Naive thymus-derived CD4-positive, alpha-beta T cell (primary cell): ENCODE measurements at regions not wholly inside any gene's neighbourhood (a gene's known extent, or its start where the extent isn't known, plus 50 kb on each side); places are given as distances from the start of the nearest gene placed in this dataset.

Source experiments
- ATAC-seq: fragments of 150-1000 bp; cut with Tn5 transposase; 2 replicates; pipeline ENCODE4 v1.10.0; 2021; ENCODE audit warnings: mild to moderate bottlenecking, moderate library complexity
- CTCF ChIA-PET: fragments of 350-600 bp; sonication (Branson Sonifier 250); formaldehyde crosslinking; loops from one replicate; lab custom pipeline; 2021; ENCODE audit warnings: antibody characterized with exemption; lab: Charles Lee
- POLR2A ChIA-PET: fragments of 350-600 bp; sonication (Branson Sonifier 250); formaldehyde crosslinking; loops from one replicate; lab custom pipeline; 2021; ENCODE audit warnings: antibody characterized with exemption, inconsistent platforms; lab: Charles Lee
- DNase-seq, 9 donors: peaks; one replicate each; pipeline versions ENCODE4 v3.0.0 to v3.0.0-alpha.2; 2020 to 2022; ENCODE audit warnings: mixed read lengths in 1 of 9
- H3K27ac ChIP-seq: one replicate; pipeline ENCODE4 v1.7.0; 2013; ENCODE audit warnings: mild to moderate bottlenecking, low read depth, low read length, moderate library complexity
- H3K27me3 ChIP-seq, 2 donors: one replicate each; pipeline ENCODE4 v1.7.0; 2013; ENCODE audit warnings: low read length in 2 of 2, mild to moderate bottlenecking in 2 of 2, moderate library complexity in 2 of 2; ENCODE audit not compliant: control insufficient read depth in 2 of 2, insufficient read depth in 2 of 2
- H3K36me3 ChIP-seq, 3 experiments: 1 replicate in 2 of 3; 2 replicates in 1 of 3; pipeline ENCODE4 v1.7.0; 2013; ENCODE audit warnings: low read length in 3 of 3, mild to moderate bottlenecking in 3 of 3, moderate library complexity in 1 of 3; ENCODE audit not compliant: insufficient read depth in 3 of 3, control insufficient read depth in 2 of 3
- H3K4me1 ChIP-seq, 2 donors: one replicate each; pipeline ENCODE4 v1.7.0; 2013; ENCODE audit warnings: low read length in 2 of 2, mild to moderate bottlenecking in 2 of 2, moderate library complexity in 1 of 2; ENCODE audit not compliant: control insufficient read depth in 2 of 2, insufficient read depth in 2 of 2
- H3K4me3 ChIP-seq: 2 replicates; pipeline ENCODE4 v1.7.0; 2013; ENCODE audit warnings: mild to moderate bottlenecking, low read length
- H3K9me3 ChIP-seq, 3 experiments: 1 replicate in 2 of 3; 2 replicates in 1 of 3; pipeline ENCODE4 v1.7.0; 2013; ENCODE audit warnings: low read length in 3 of 3; ENCODE audit not compliant: control insufficient read depth in 2 of 3
- H3K27ac Mint-ChIP-seq, 9 donors: one replicate each; pipeline ENCODE4 v1.8.0; 2020 to 2022; ENCODE audit warnings: mixed read lengths in 9 of 9, mild to moderate bottlenecking in 8 of 9, moderate library complexity in 5 of 9, inconsistent platforms in 2 of 9
- H3K27me3 Mint-ChIP-seq, 5 donors: one replicate each; pipeline ENCODE4 v1.8.0; 2021 to 2022; ENCODE audit warnings: mixed read lengths in 5 of 5, mild to moderate bottlenecking in 1 of 5
- H3K36me3 Mint-ChIP-seq, 5 donors: one replicate each; pipeline ENCODE4 v1.8.0; 2020 to 2022; ENCODE audit warnings: mixed read lengths in 5 of 5, mild to moderate bottlenecking in 3 of 5, inconsistent platforms in 1 of 5
- H3K4me1 Mint-ChIP-seq, 7 donors: one replicate each; pipeline ENCODE4 v1.8.0; 2020 to 2022; ENCODE audit warnings: mixed read lengths in 7 of 7, mild to moderate bottlenecking in 3 of 7, inconsistent platforms in 1 of 7
- H3K4me3 Mint-ChIP-seq, 10 donors: one replicate each; pipeline ENCODE4 v1.8.0; 2020 to 2022; ENCODE audit warnings: mild to moderate bottlenecking in 10 of 10, mixed read lengths in 10 of 10, moderate library complexity in 6 of 10, inconsistent platforms in 2 of 10
- H3K9me3 Mint-ChIP-seq, 11 donors: one replicate each; pipeline ENCODE4 v1.8.0; 2020 to 2022; ENCODE audit warnings: mixed read lengths in 11 of 11, mild to moderate bottlenecking in 4 of 11, inconsistent platforms in 1 of 11, moderate library complexity in 1 of 11
- intact Hi-C, 2 donors: fragments of 100-400 bp; cut with micrococcal nuclease; formaldehyde crosslinking; loops; one replicate each; pipeline ENCODE4 v1.15.1; 2023

DNA sequence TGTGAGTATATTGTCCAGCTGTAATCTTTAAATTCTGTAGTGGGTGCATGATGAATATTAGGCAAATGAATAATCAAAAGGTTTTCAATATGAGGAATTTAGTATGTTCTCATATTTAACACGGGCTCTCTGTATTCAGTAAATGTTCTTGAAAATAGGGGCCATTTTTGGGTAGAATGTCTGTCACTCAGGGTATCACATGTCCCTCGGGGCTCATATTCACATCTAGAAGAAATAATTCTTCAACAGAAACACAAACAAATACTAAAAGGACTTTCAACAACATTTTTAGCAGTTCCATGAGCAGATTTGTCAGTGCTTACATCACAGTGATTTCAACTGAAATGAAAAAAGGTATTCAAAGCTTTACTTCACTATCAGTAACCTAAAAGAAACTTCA lies 1388.4 kb upstream of the MIR17HG start:
- ChIA-PET CTCF (no interaction called here), POLR2A (no interaction called here)
- Mint-ChIP-seq H3K36me3 (no peaks in the 10 kb centered on the region), H3K27ac (no peak overlapping the region), H3K4me1 (no peaks in the 10 kb centered on the region), H3K9me3 (peaks cover 0 to 12% (median 4%) of the 10 kb centered on the region in 11 donors), H3K4me3 (no peak overlapping the region), H3K27me3 (no peaks in the 10 kb centered on the region)
- Histone ChIP-seq H3K9me3 (no peaks in the 10 kb centered on the region), H3K36me3 (no peaks in the 10 kb centered on the region), H3K27ac (no peak overlapping the region), H3K27me3 (no peaks in the 10 kb centered on the region), H3K4me1 (no peaks in the 10 kb centered on the region), H3K4me3 (no peak overlapping the region)
- no peak for DNase-seq
- ATAC-seq: no peak
- intact Hi-C loops: no loop called here

DNA sequence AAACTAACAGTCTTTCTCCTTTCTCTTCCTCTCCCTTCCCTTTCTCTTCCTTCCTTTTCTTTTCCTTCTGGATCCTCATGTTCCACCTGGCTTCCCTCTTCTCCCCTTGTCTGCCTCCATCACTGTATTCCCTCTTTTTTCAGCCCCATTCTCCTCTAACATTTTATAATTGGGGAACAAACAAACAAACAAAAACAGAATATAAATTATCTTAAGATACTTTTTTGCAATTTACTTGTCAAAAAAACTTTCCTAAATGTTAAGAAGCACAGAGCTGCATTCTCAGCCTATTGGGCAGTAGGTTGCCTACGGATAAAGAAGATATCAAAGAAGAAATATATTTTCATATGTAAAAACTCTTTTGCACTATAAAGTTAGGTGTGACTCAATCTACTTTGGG lies 1382.2 kb upstream of the MIR17HG start:
- no peaks in the 10 kb centered on the region for H3K4me1 ChIP-seq
- CTCF ChIA-PET: no interaction called here
- H3K36me3 ChIP-seq: no peaks in the 10 kb centered on the region
- H3K27me3 Mint-ChIP-seq: no peaks in the 10 kb centered on the region
- H3K4me3 ChIP-seq: no peak overlapping the region
- DNase-seq (no peak), ATAC-seq (no peak)
- no peak overlapping the region for H3K27ac ChIP-seq
- H3K9me3 ChIP-seq: peaks cover 0 to 3% (median 0%) of the 10 kb centered on the region in 3 experiments
- intact Hi-C loops: no loop called here
- no peaks in the 10 kb centered on the region for H3K36me3 Mint-ChIP-seq
- H3K9me3 Mint-ChIP-seq: peaks cover 0 to 12% (median 7%) of the 10 kb centered on the region in 11 donors
- H3K27me3 ChIP-seq: no peaks in the 10 kb centered on the region
- no peak overlapping the region for H3K27ac Mint-ChIP-seq
- POLR2A ChIA-PET: no interaction called here
- H3K4me3 Mint-ChIP-seq: no peak overlapping the region
- H3K4me1 Mint-ChIP-seq: no peaks in the 10 kb centered on the region

DNA sequence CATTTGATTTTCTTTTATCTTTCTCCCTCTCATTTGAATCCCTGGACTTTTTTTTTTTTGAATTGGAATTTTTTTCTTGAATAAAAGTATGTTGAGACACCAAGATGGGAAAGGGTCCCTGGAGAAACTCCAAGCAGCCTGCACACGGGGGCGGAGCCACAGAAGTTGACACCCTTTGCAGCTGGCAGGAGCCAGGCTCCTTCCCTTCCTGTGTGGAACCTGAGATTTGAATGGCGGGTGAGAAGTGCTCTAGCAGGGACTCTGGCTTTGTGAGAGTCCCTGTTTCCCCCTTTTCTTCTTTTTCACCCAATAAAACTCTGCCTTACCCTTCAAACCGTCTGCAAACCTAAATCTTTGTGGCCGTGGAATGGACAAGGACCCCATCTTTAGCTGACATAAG lies 1381.0 kb upstream of the MIR17HG start:
- Mint-ChIP-seq H3K27ac (no peak overlapping the region), H3K27me3 (no peaks in the 10 kb centered on the region), H3K9me3 (peaks cover 4 to 17% (median 7%) of the 10 kb centered on the region in 11 donors), H3K36me3 (no peaks in the 10 kb centered on the region), H3K4me3 (no peak overlapping the region), H3K4me1 (no peaks in the 10 kb centered on the region)
- Histone ChIP-seq H3K27ac (no peak overlapping the region), H3K27me3 (no peaks in the 10 kb centered on the region), H3K4me3 (no peak overlapping the region), H3K4me1 (no peaks in the 10 kb centered on the region), H3K36me3 (no peaks in the 10 kb centered on the region), H3K9me3 (peaks cover 0 to 3% (median 0%) of the 10 kb centered on the region in 3 experiments)
- POLR2A ChIA-PET: no interaction called here
- ATAC-seq (no peak), DNase-seq (no peak)
- intact Hi-C loops: no loop called here
- CTCF ChIA-PET: no interaction called here

DNA sequence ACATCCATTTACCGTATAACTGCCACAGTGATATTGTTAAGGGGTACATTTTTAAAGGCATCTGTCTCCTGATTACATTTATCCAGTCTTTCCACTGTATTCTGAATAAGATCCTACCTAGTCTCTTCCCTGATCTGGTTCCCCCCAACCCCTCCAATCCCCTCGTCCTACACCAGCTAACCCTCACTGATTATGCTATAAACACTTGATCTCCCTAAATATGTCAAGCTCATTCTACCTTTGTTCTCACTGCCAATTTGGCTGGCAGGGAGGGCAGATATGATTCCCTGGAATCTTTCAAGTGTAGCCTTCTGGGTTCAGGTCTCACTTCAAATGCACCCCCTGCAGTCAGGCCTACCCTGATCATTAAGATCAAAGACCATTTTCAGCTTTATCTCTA lies 1379.8 kb upstream of the MIR17HG start:
- H3K36me3 Mint-ChIP-seq: no peaks in the 10 kb centered on the region

DNA sequence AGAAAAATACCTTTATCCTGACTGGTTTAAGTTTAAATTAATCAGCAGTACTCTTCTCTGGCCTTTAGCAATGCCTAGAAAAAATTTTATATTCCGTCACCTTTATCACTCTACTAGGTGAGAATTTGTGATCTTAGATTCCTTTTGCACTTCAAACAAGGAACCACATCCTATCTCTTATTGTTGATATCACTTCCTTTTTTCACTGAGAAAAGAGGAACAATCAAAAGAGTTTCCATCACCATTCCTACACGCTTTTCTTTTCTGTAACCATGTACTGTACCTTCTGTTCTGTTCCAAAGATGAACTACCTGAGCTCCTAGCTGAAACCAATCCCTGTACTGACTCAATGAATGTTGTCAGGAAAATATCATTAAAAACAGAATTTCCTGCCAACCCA lies 1379.0 kb upstream of the MIR17HG start:
- no peaks in the 10 kb centered on the region for H3K4me1 Mint-ChIP-seq
- no peak for ATAC-seq
- ChIA-PET POLR2A (no interaction called here), CTCF (no interaction called here)
- Histone ChIP-seq H3K27me3 (no peaks in the 10 kb centered on the region), H3K4me1 (no peaks in the 10 kb centered on the region), H3K9me3 (peaks cover 0 to 3% (median 0%) of the 10 kb centered on the region in 3 experiments), H3K4me3 (no peak overlapping the region), H3K27ac (no peak overlapping the region), H3K36me3 (no peaks in the 10 kb centered on the region)
- H3K27ac Mint-ChIP-seq: no peak overlapping the region
- no peak overlapping the region for H3K4me3 Mint-ChIP-seq
- H3K36me3 Mint-ChIP-seq: no peaks in the 10 kb centered on the region
- H3K9me3 Mint-ChIP-seq: peaks cover 4 to 17% (median 7%) of the 10 kb centered on the region in 11 donors
- DNase-seq: no peak
- intact Hi-C loops: no loop called here
- H3K27me3 Mint-ChIP-seq: no peaks in the 10 kb centered on the region

More for the DNA sequence above, 1379.8 kb upstream of the MIR17HG start:
- Histone ChIP-seq H3K36me3 (no peaks in the 10 kb centered on the region), H3K9me3 (peaks cover 0 to 3% (median 0%) of the 10 kb centered on the region in 3 experiments), H3K4me1 (no peaks in the 10 kb centered on the region), H3K27ac (no peak overlapping the region), H3K4me3 (no peak overlapping the region), H3K27me3 (no peaks in the 10 kb centered on the region)
- Mint-ChIP-seq H3K27me3 (no peaks in the 10 kb centered on the region), H3K27ac (no peak overlapping the region), H3K4me3 (no peak overlapping the region), H3K4me1 (no peaks in the 10 kb centered on the region), H3K9me3 (peaks cover 4 to 17% (median 7%) of the 10 kb centered on the region in 11 donors)
- POLR2A ChIA-PET: no interaction called here
- CTCF ChIA-PET: no interaction called here
- intact Hi-C loops: no loop called here
- ATAC-seq: no peak
- DNase-seq: no peak

DNA sequence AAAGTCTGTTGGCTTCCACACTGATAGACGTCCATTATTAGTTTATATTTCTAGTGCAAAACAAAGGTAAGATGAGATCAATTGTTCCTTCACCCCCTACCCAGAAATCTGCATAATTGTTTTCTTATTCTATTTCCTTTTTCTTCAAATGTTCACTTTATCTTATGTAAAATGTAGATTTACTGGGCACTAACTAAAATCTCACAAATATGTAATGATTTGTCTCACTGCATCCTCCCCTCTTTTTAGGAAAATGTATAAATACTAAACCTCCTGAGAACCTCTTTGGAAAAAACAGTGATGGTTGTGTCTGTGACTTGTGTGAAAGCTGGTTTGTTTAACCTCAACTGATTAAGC lies 1377.2 kb upstream of the MIR17HG start:
- ChIA-PET CTCF (no interaction called here), POLR2A (no interaction called here)
- Histone ChIP-seq H3K4me3 (no peak overlapping the region), H3K27me3 (no peaks in the 10 kb centered on the region), H3K4me1 (no peaks in the 10 kb centered on the region), H3K36me3 (no peaks in the 10 kb centered on the region), H3K9me3 (no peaks in the 10 kb centered on the region), H3K27ac (no peak overlapping the region)
- no peak for ATAC-seq
- H3K4me3 Mint-ChIP-seq: no peak overlapping the region
- H3K36me3 Mint-ChIP-seq: no peaks in the 10 kb centered on the region
- H3K4me1 Mint-ChIP-seq: no peaks in the 10 kb centered on the region
- no peak overlapping the region for H3K27ac Mint-ChIP-seq
- H3K27me3 Mint-ChIP-seq: no peaks in the 10 kb centered on the region
- H3K9me3 Mint-ChIP-seq: peaks cover 2 to 15% (median 7%) of the 10 kb centered on the region in 11 donors
- intact Hi-C loops: no loop called here
- DNase-seq: no peak

DNA sequence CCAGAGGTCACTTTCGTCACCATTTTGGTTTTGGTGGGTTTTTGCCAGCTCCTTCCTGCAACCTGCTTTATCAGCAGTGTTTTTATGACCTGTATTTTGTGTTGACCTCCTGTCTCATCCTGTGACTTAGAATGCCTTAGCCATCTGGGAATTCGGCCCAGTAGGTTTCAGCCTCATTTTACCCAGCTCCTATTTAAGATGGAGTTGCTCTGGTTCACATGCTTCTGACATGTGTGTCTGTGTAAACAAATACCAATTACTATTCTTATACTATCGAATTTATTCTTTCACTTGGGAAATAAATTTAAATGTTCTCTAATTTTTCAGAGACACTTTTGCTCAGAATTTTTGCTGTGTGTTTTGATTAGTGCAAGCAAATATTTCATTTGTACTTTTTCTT lies 1370.3 kb upstream of the MIR17HG start:
- DNase-seq (no peak), ATAC-seq (no peak)
- H3K27me3 ChIP-seq: no peaks in the 10 kb centered on the region
- no peak overlapping the region for H3K4me3 ChIP-seq
- Mint-ChIP-seq H3K9me3 (peaks cover 0 to 11% (median 0%) of the 10 kb centered on the region in 11 donors), H3K27ac (no peak overlapping the region), H3K4me1 (no peaks in the 10 kb centered on the region), H3K36me3 (no peaks in the 10 kb centered on the region), H3K4me3 (no peak overlapping the region), H3K27me3 (no peaks in the 10 kb centered on the region)
- POLR2A ChIA-PET: no interaction called here
- CTCF ChIA-PET: no interaction called here
- no peak overlapping the region for H3K27ac ChIP-seq
- intact Hi-C loops: no loop called here
- no peaks in the 10 kb centered on the region for H3K9me3 ChIP-seq
- no peaks in the 10 kb centered on the region for H3K4me1 ChIP-seq
- no peaks in the 10 kb centered on the region for H3K36me3 ChIP-seq
